HepG2 (cell line): ENCODE measurements at regions not wholly inside any gene's neighbourhood (a gene's known extent, or its start where the extent isn't known, plus 50 kb on each side); places are given as distances from the start of the nearest gene placed in this dataset.

Experiments
- ATAC-seq: fragments of 200-7000 bp; cut with Tn5 transposase; 3 replicates; pipeline ENCODE4 v1.9.1; 2020; ENCODE audit warnings: mild to moderate bottlenecking, moderate library complexity
- BruUV-seq: library from RNA; stranded (reverse); fragments of 400-500 nt; replicated peaks from 2 replicates; lab custom pipeline; 2021; lab: Mats Ljungman, UMichigan
- CTCF ChIA-PET: fragments of 300-600 bp; formaldehyde crosslinking; extraction: SDS; loops from one replicate; lab custom pipeline; 2021; ENCODE audit warnings: low total read pairs, inconsistent platforms, low intra/inter-chr PET ratio; lab: Yijun Ruan, JAX
- POLR2A ChIA-PET: fragments of 350-600 bp; sonication (Branson Sonifier 250); formaldehyde crosslinking; loops from one replicate; lab custom pipeline; 2020; ENCODE audit warnings: antibody characterized with exemption, inconsistent platforms; lab: Yijun Ruan, JAX
- DNase-seq: peaks from one replicate; pipeline ENCODE4 v3.0.0-alpha.2; 2015; ENCODE audit warnings: low spot score
- FAIRE-seq: peaks from 3 replicates; lab custom pipeline; 2011; peaks lifted over from hg19 to GRCh38; lab: Jason Lieb, UNC
- H2AFZ ChIP-seq: one replicate; pipeline ENCODE4 v1.6.1; 2011; ENCODE audit warnings: low read length, inconsistent platforms
- H3K27ac ChIP-seq: fragments of 300-600 bp; 3 replicates; pipeline ENCODE4 v1.8.0; 2011; ENCODE audit warnings: mixed run types, mild to moderate bottlenecking, mixed read lengths, low read length, inconsistent platforms; ENCODE audit not compliant: insufficient read depth; ENCODE audit errors: extremely low read length
- H3K27me3 ChIP-seq, 2 experiments: fragments of 200-600 bp in 1 of 2; 2 replicates in 1 of 2; 3 replicates in 1 of 2; pipeline versions ENCODE4 v1.6.0 to v1.8.0; 2011; ENCODE audit warnings: low read length in 2 of 2, mild to moderate bottlenecking in 2 of 2, moderate library complexity in 2 of 2, inconsistent platforms in 1 of 2; ENCODE audit not compliant: insufficient read depth in 2 of 2, control insufficient read depth in 1 of 2
- H3K36me3 ChIP-seq, 2 experiments: fragments of 200-600 bp in 1 of 2; replicated peaks in 1 of 2; 2 replicates in 1 of 2; 3 replicates in 1 of 2; pipeline versions ENCODE4 v1.5.1 to v1.8.0; 2011; ENCODE audit warnings: low read length in 2 of 2, inconsistent platforms in 1 of 2; ENCODE audit not compliant: insufficient read depth in 2 of 2, control insufficient read depth in 1 of 2
- H3K4me1 ChIP-seq: 2 replicates; pipeline ENCODE4 v1.5.1; 2012; ENCODE audit warnings: low read length, inconsistent platforms; ENCODE audit not compliant: insufficient read depth
- H3K4me2 ChIP-seq: 2 replicates; pipeline ENCODE4 v1.6.0; 2011; ENCODE audit warnings: low read depth, low read length, inconsistent platforms
- H3K4me3 ChIP-seq, 3 experiments: fragments of 200-600 bp in 1 of 3; sonication (generic), shearing (Covaris generic) in 1 of 3; replicated peaks in 1 of 3; 2 replicates each; pipeline ENCODE4 v1.5.1; 2011 to 2016; ENCODE audit warnings: low read length in 3 of 3, inconsistent platforms in 2 of 3, low read depth in 2 of 3, mild to moderate bottlenecking in 2 of 3, control low read depth in 1 of 3, mixed read lengths in 1 of 3; ENCODE audit not compliant: insufficient read depth in 1 of 3
- H3K79me2 ChIP-seq: one replicate; pipeline ENCODE4 v1.6.1; 2011; ENCODE audit warnings: low read length, inconsistent platforms; ENCODE audit not compliant: insufficient read depth
- H3K9ac ChIP-seq: 2 replicates; pipeline ENCODE4 v1.6.0; 2011; ENCODE audit warnings: mild to moderate bottlenecking, low read depth, low read length, inconsistent platforms; ENCODE audit not compliant: insufficient read depth
- H3K9me3 ChIP-seq: 2 replicates; pipeline ENCODE4 v1.5.1; 2012; ENCODE audit warnings: mild to moderate bottlenecking, low read length
- H4K20me1 ChIP-seq: 2 replicates; pipeline ENCODE4 v1.6.0; 2011; ENCODE audit warnings: inconsistent platforms, mild to moderate bottlenecking, low read length, moderate library complexity; ENCODE audit not compliant: insufficient read depth
- GTF3A ChIP-seq: sonication (generic); formaldehyde crosslinking; conservative IDR thresholded peaks from 2 replicates; pipeline ENCODE4 v1.4.0; 2020; ENCODE audit warnings: mild to moderate bottlenecking, missing genetic modification reagents
- HNRNPK ChIP-seq: fragments of 200-400 bp; formaldehyde crosslinking; IDR thresholded peaks from 2 replicates; pipeline ENCODE4 v1.6.1; 2018; ENCODE audit warnings: low read length, low read depth, moderate library complexity, mild to moderate bottlenecking; ENCODE audit not compliant: poor library complexity, severe bottlenecking
- JDP2 ChIP-seq: sonication (generic); formaldehyde crosslinking; IDR thresholded peaks from 2 replicates; pipeline ENCODE4 v1.8.1; 2022; ENCODE audit warnings: missing genetic modification reagents, borderline replicate concordance
- KDM4B ChIP-seq: sonication (generic); formaldehyde crosslinking; IDR thresholded peaks from 2 replicates; pipeline ENCODE4 v1.4.0; 2020; ENCODE audit warnings: missing genetic modification reagents
- KDM5A ChIP-seq: fragments of 200-600 bp; sonication (generic); IDR thresholded peaks from 2 replicates; pipeline ENCODE4 v1.7.0; 2018; ENCODE audit warnings: antibody characterized with exemption, mild to moderate bottlenecking, low read length, borderline replicate concordance
- MIER2 ChIP-seq: IDR thresholded peaks from 2 replicates; pipeline ENCODE4 v1.6.1; 2016; ENCODE audit warnings: missing biosample characterization, missing genetic modification reagents
- PAXIP1 ChIP-seq: sonication (generic); formaldehyde crosslinking; conservative IDR thresholded peaks from 2 replicates; pipeline ENCODE4 v1.4.0; 2020; ENCODE audit warnings: mild to moderate bottlenecking, missing genetic modification reagents, moderate library complexity
- SP140L ChIP-seq: sonication (generic); formaldehyde crosslinking; IDR thresholded peaks from 2 replicates; pipeline ENCODE4 v1.4.0; 2020; ENCODE audit warnings: missing genetic modification reagents, borderline replicate concordance
- TRIM22 ChIP-seq: fragments of 450-650 bp; IDR thresholded peaks from 2 replicates; pipeline ENCODE4 v1.6.1; 2017
- ZBTB7A ChIP-seq: sonication (generic); formaldehyde crosslinking; IDR thresholded peaks from 2 replicates; pipeline ENCODE4 v1.8.0; 2022; ENCODE audit warnings: mild to moderate bottlenecking, missing genetic modification reagents
- ZNF362 ChIP-seq: sonication (generic); formaldehyde crosslinking; IDR thresholded peaks from 2 replicates; pipeline ENCODE4 v1.4.0; 2020; ENCODE audit warnings: missing genetic modification reagents, mild to moderate bottlenecking, borderline replicate concordance
- WGBS: methylation state at CpG from one replicate; pipeline ENCODE4 v1.1.6; 2017; ENCODE audit warnings: low lambda C conversion rate; 5-methylcytosine and 5-hydroxymethylcytosine counted together
- in situ Hi-C: cut with HindIII; loops from 2 replicates; pipeline ENCODE4 v1.10.0; 2017; ENCODE audit warnings: low pct_unique_long_range_greater_than_20kb; ENCODE audit not compliant: extremely low pct_ligation_motif_present
- intact Hi-C: fragments of 100-400 bp; cut with micrococcal nuclease; formaldehyde crosslinking; loops from one replicate; pipeline ENCODE4 v1.10.0; 2022; ENCODE audit not compliant: unreplicated experiment

- ChIA-PET POLR2A (no interaction called here), CTCF (no interaction called here)
- no peak for FAIRE-seq
- Histone ChIP-seq H3K9ac (no peak overlapping the region), H3K4me1 (peaks cover 29% of the 10 kb centered on the region), H3K4me2 (no peak overlapping the region), H2AFZ (no peak overlapping the region), H3K27me3 (no peaks in the 10 kb centered on the region), H3K9me3 (no peaks in the 10 kb centered on the region), H3K36me3 (no peaks in the 10 kb centered on the region), H4K20me1 (no peaks in the 10 kb centered on the region), H3K27ac (no peak overlapping the region), H3K79me2 (no peaks in the 10 kb centered on the region), H3K4me3 (no peak overlapping the region)
- 32% methylated on average over 6 of the region's 6 CpGs for WGBS
- DNase-seq = no peak
- TF ChIP-seq HNRNPK = no peak
- no peak for TF ChIP-seq JDP2 (CRISPR knock-in tag)
- TF ChIP-seq GTF3A = no peak
- no peak for TF ChIP-seq ZBTB7A (CRISPR knock-in tag)
- no peak for TF ChIP-seq ZNF362 (CRISPR knock-in tag)
- TF ChIP-seq MIER2 (CRISPR knock-in tag) = no peak
- no peak for TF ChIP-seq KDM5A
- no peak for TF ChIP-seq KDM4B (CRISPR knock-in tag)
- TF ChIP-seq SP140L (CRISPR knock-in tag) = no peak
- no peak for TF ChIP-seq TRIM22
- TF ChIP-seq PAXIP1 (CRISPR knock-in tag) = no peak; the same call in 1 of the 2 replicates
- ATAC-seq = peak; percentile 67
- no TSS peak for BruUV-seq
- intact Hi-C loops = no loop called here
- in situ Hi-C loops = no loop called here
Measured at GRCh38 chr3:167909952-167910351, 174.4 kb downstream of the SERPINI1 start.
